HG03575 (cell line): ENCODE measurements at regions not wholly inside any gene's neighbourhood (a gene's known extent, or its start where the extent isn't known, plus 50 kb on each side); places are given as distances from the start of the nearest gene placed in this dataset.

Source experiments
- ATAC-seq: cut with Tn5 transposase; IDR thresholded peaks from one replicate; pipeline ENCODE4 v1.9.1; 2021; ENCODE audit not compliant: unreplicated experiment, insufficient number of reproducible peaks, low FRiP score; ENCODE audit errors: extremely low read depth

DNA sequence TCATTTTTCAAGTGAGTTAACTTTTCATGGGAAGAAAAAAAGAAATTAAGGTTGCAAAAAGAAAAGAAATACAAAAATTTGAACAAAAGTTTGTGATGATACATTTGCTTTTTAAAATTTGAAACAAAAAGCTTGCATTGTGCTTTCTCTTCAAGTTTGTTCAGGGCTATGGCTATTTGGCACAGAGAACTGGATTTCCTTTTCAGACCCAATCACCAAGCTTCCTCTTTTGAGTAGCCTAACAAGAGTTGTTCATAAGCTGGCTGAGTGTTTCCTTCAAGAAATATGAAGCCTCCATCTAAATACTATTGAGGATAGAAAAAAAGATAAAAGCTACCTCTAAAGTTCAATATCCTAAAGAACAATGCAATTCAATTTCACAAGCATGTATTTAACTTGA is 787.8 kb downstream of the LIG4 start:
- no peak for ATAC-seq

DNA sequence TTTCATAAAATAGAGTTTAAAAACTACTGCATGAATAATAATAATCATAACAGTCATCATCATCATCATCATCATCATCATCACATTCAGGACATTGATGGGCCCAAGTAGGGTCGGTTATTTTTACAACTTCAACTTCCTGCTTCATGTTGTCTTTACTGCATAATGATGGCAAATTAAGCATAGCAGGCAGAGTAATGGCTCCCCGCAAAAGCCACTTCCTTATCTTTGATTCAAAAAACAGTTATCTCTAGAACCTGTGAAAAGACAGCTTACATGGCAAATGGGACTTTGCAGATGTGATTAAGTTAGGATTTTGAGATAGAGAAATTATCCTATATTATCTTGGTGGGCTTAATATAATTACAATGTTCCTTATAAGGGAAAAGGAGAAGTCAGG is 792.9 kb downstream of the LIG4 start:
- ATAC-seq: no peak

DNA sequence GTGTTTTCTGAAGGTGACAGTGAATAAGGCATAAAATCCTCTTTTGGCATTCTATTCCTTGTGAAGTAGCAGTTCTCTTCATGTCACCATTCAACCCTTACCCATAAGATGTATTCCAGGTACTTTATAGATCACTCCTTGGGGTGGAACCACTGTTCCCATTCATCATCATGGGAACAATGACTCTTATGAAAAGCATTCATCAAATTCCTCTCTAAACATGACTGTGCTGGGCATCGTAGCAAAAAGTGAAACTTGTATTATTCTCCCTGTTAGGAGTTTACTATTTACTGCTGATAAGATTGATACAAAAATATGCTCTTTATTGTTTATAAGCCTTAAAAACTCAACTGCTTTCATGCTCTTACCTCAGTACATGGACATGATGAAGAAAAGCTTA is 793.4 kb downstream of the LIG4 start:
- ATAC-seq: no peak

DNA sequence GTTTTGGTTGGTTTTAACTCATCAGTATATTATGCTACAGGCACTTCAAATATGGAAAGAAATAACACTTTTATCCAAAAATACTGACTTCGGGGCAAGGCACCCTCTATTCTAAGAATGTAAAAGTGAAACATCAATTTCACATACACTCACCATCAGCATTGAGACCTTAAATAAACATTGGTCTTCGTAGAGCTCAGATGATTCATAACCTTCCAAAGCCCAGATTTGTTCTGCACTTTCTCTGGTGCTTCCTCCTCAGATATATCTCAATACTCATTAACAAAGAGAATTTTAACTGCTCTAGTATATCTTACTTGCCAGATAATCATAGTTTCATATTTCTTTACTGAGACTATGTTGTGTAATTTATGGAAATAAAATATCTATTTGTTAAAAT is 794.3 kb downstream of the LIG4 start:
- ATAC-seq: no peak

DNA sequence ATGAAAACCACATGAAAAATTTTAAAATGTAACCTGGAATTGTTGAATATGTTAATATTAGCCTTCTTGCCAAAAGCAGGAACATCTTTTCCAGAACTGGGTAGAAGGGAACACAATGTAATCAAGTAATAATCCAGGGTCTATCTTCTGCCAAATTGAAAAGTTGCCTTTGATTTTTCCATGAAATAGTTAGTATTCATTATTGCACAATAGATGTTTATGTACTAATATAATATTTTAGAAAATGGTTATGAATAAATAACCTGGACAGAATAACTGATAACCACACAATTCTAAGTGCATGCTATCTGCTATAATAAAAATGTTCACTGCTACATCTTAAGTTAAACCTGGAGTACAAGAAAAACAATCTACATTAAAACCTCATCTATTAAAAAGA is 802.3 kb downstream of the LIG4 start:
- no peak for ATAC-seq

DNA sequence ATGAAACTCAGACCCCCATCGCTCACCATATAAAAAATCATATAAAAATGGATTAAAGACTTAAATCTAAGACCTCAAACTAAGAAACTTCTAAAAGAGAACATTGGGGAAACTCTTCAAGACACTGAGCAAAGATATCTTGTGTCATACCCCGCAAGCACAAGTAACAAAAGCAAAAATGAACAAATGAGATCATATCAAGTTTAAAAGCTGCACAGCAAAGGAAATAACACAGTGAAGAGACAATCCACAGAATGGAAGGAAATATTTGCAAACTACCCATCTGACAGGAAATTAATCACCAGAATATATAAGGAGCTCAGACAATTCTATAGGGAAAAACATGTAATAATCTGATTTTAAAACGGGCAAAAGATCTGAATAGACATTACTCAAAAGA is 808.3 kb downstream of the LIG4 start:
- ATAC-seq: no peak

DNA sequence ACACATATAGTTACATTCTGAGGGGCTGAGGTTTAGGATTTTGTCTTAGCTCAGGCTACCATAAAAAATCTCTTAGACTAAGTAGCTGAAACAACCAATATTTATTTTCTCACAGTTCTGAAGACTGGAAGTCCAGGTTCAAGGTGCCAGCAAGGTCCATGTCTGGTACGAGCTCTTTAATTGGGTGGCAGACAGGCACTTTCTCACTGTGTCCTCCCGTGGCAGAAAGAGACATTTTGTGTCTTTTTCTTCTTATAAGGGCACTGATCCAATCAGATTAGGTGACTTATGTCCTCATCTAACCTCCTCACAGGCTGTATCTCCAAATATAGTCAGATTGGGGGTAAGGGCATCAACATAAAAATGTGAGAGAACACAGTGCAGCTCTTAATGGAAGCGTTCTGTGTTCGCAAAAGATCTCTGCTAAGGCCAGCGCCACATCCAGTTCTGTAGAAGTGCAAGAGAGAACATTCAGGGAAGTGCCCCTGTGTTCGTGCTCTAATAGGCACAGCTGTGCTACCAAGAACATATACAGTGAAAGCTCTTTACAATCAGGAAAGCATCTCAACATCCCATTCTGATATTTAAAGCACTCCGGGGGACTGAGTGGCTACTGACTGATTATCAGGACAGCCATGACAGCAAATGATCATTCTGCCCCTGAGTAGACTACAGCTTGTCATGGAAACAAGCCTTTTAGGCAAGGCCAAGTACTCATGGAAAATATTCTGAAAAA is 819.2 kb downstream of the LIG4 start:
- no peak for ATAC-seq

DNA sequence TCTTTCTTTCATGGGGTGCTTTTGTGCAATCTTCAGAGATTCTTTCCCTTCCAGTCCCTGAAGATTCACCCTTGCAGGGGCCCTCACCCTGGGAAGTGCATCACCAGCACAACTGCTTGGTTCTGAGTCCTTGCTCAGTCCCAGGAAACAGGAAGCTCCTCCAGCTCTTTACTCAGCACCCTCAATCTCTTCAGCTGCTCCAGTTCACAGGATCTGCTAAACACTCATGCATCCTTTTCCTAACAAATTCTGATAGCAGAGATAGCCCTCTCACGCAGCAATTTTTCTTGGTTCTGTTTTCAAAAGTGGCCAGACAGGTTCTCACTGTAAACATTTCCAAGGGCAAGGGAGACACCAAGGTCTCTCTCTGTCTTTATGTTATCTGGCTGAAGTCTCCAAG is 823.1 kb downstream of the LIG4 start:
- ATAC-seq: no peak

DNA sequence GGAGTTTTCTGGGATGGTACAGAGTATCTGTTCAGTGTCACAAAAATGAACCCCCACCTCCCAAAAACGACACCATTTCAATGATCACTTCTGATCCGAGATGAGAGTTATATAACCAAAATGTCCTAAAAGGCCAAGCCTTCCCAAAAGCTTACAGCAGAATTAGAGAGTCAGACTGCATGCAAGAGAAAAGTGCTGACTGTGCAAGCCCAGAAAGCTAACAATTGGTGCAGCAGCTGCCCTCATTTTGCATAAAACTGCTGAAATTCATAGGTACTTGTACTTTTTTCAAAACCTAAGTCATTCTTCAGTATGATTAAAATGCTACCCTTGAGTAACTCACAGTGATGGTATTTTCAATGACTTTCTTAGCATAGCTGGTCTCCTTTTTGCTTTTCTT is 819.6 kb upstream of the ARGLU1 start:
- ATAC-seq: no peak

DNA sequence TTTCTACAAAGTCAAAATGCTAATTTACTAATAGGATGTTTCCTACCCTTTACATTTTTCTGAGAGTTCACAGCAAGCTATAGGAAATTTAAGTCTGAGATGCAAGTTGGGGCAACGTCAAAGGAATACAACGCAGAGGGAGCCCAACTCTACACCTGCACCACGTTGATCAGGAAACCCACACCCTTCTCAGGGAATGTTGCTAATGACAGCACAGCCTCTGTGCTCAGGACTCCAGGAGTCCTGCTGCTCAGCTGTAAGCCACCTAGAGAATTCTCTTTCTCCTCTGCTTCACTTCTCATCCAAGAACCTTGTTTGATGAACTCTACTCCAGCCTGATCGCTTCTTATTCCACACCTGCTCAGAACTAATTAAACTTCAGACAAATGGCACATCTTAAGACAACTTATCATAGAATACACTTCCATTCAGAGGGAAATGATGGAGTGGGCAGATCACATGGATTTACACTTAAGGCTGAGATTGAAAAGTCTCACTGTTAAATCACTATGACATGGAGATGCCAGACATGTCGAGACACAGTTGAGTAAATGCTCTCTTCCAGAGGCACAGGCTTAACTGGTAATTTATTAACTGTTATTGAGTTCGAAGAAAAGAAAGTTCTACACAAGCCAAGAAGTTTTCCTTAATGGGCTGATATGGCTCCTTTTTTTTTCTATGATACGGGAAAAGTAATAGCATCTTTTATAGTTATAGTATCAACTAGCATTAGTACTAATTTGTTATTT is 811.6 kb upstream of the ARGLU1 start:
- no peak for ATAC-seq

DNA sequence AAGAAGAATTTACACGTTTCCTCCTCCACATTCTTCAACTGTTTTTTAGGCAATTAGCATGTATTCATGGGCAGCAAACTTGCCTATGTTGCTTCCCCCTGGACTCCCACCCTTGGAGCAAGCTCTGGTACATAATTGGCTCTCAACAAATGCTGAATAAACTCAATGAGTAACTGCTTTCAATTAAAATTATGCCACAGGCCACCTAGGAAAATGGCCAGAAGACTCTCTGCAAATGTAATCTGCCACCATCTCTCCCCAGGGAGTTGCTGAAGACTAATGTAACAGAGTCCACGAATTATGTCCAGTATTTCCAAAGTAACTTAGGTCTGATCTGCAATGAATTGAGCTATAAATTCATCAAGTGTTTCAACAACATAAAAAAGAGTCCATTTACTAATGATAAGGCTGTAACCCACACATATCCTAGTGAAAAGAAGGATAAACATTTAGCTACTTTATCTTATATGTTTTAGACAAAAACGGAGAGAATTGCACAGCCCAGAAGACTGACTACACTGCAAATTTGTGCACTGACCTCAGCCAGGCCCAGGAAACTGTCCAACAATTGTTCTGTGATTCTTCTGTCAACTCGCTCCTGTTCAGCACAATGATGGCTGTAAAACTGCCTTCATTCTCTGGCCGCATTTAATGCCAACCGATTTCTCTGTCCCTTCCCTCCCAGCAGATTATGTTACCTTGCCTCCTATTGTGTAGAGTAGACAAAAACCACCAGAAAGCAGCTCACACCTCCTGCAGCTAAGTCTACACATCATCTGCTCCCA is 808.6 kb upstream of the ARGLU1 start:
- no peak for ATAC-seq

DNA sequence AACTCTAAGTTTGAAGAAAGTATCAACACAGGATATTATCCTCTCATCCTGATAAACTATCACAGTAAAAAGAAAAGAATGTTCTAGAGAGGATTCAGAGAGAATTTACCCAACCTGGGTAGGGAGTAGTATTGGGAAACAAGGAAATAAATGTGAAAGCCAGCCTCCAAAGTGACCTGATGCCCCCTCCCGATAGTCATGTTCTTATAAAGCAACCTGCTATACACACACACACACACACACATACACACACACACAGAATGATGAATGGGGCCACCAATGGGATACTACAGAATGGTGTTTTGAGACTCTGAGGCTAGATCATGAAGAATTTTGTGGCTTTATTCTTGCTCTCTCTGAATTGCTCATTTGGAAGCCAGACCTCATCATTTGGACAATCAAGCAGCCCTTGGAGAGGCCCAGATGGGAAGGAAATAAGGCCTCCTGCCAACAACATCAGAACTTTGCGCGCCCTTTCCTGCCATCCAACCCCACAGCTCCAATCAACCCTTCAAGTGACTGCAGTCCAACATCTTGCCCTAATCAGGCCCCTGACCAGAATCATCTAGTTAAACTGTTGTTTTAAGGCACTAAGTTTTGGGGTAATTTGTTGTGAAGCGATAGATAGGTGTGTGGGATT is 807.9 kb upstream of the ARGLU1 start:
- no peak for ATAC-seq

DNA sequence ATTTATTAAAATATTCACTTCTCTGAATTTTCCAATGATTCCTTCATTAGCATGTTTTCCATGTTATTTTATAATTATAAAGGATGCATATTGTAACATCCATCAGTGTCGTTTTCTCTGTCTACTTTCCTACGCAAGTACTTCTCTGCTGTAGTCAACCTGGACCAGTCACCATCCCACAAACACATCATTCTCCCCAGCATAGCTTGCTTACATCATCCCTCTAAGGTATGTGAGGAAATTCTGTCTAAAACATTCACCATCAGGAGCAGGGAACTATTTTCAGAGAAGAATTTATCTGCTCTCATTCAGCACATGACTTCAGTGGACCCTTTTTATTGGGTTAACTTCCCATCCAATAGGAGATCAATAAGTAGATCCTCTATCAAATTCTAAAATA is 806.1 kb upstream of the ARGLU1 start:
- ATAC-seq: no peak

DNA sequence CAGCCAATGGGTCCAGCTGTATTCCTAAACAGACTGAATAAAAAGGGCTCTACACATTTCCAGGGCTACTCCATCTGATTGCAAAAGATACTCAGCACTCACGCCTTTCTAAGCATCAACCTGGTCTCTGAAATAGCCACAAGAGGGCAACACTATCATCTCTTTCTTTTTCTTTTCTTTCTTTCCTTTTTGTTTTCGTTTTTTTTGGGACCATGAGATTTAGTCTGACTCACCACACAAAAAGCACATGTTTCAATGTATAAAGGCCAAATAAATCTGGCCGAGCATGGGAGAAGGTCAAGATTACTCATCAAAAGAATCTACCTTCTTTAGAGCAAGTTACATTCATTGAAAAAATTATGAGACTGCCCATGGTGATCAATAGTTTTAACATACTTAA is 805.6 kb upstream of the ARGLU1 start:
- ATAC-seq: no peak

DNA sequence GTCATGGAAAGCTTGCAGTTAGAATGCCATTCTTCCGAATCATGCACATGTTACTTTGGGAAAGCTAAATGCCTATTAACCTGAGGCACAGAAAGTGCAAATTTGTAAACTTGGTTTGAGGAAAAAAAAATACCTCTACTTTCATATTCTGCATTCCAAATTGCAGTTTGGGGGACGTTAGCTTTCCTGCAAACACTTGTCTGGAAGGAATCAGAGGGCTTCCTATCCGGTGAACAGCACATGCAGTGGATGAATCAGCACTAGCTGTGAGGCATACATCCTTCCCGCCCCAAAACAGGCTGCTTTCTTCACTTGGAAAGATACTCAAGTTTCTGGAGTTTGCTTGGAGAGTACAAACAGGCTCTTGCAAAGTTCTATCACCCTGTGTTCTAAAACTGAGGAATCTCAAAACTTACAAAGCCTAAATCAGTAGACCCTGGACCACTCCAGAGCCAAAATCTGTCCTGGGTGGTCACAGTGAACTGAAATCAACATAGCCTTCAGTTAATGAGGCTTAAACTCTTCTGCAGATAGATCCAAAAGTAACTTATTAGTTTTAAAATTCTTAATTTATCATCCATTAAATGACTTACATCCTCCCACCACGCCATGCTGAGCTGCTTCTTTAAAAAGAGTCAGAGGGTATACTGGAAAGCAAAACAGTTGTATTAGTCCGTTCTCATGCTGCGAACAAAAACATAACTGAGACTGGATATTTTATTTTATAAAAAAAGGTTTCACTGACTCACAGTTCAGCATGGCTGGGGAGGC is 802.3 kb upstream of the ARGLU1 start:
- no peak for ATAC-seq

DNA sequence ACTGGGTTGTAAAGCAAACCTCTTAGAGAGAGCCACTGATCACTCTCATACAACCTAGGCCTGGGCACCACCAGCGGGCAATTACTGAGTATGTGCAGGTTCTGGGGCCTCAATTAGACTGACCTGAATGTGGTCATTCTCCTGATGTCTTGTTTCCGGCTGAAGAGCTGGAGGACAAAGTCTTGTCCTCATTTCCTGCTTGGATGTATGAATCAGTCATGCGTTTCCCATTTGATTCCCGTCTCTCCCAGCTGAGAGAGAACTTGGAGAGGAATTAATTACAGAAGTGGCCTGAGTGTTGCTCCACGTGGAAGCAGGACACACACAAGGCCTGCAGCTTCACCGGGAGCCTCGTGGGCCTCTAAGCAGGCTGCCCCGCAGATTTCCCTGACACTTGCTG is 799.3 kb upstream of the ARGLU1 start:
- ATAC-seq: no peak

DNA sequence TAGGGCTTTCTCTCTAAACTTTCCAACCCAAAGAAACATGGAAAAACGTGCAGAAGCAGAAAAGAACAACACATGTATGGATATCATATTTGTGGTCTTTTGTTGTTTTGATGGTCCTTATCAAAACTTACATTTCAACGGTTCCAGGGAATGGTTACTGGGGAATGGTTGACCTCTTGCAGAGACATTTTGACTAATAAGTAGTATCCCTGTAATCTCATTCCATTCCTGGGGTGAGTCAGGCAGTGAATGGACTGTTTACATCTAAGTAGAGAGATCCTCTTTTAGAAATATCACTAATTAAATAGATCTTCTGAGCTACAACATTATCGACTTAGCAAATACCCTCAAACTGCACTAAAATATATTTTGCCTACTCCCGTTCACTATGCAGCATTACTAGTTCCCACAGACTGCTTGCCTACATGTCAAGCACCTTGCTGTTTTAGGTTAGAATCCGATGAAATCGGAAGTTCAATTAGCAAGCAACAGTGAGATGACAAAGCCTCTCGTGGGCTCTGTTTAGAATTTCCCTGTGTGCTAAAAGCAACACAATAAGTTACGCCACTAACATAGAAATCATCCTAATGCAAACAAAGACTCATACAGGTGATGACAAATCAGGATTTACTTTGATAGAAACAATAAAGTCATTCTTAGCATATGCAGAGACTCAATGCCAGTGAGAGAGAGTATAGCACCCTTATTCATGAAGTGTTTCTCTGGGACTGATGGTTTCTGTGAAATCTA is 797.7 kb upstream of the ARGLU1 start:
- no peak for ATAC-seq

DNA sequence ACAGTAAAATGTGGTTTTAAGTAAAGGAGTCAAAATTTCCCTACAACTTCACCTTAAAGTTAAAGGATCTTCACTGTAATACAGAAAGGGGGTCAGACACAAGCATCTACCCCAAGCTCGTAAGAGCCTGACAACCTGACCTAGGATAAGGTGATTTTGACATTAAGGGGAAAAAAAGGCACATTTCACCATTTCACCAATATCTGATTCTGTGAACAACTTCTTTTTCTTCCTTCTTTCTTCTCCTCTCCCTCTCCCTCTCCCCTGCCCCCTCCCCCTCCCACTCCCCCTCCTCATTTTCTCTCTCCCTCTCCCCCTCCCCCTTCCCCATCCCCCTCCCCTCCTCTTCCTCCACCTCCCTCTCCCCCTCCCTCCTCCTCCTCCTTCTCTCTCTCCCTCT is 796.7 kb upstream of the ARGLU1 start:
- no peak for ATAC-seq
